ENCODE measurements at regions not wholly inside any gene's neighbourhood (a gene's known extent, or its start where the extent isn't known, plus 50 kb on each side); places are given as distances from the start of the nearest gene placed in this dataset.

DNA sequence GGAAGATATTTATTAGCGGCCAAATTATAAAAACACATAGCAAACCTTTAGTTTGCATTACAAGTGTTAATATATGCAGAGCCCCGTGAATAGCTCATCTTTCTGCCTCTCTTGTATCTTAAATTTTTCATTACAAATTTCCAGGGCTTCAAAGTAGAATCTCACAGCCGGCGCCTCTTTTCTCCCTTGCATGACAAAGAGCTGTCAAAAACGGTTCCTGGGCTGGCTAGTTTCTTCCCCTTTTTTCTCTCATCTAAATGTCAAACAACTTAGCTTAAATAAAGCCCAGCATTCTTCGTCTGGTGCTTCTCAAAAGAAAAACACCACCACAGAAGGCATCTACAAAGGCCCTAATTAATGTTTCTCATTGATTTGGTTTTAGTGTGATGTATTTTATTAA lies 253.0 kb downstream of the INSC start:
- no peaks in the 10 kb centered on the region for H3K9me3 ChIP-seq (ENCODE audit: low read length)
- no peak for DNase-seq (ENCODE audit: low spot score)
- in situ Hi-C loops (cut with HindIII; ENCODE audit: extremely low pct_ligation_motif_present, low pct_unique_long_range_greater_than_20kb) = no loop called here
- H3K4me3 ChIP-seq (replicated peaks in 1 of 3; ENCODE audit: insufficient read depth in 1 of 3, low read depth in 2 of 3, low read length in 3 of 3) = no peak overlapping the region
- no peak overlapping the region for H3K9ac ChIP-seq (ENCODE audit: insufficient read depth, low read depth, low read length)
- no peaks in the 10 kb centered on the region for H3K36me3 ChIP-seq (replicated peaks in 1 of 2; ENCODE audit: control insufficient read depth in 1 of 2, insufficient read depth in 2 of 2, low read length in 2 of 2)
- POLR2A ChIA-PET = no interaction called here
- H3K27ac ChIP-seq (ENCODE audit: extremely low read length, insufficient read depth, low read length) = no peak overlapping the region
- no TSS peak for BruUV-seq (replicated peaks)
- no peak overlapping the region for H3K4me2 ChIP-seq (ENCODE audit: low read depth, low read length)
- no peak overlapping the region for H2AFZ ChIP-seq (ENCODE audit: low read length)
- 11% methylated on average over 6 of the region's 6 CpGs for WGBS (ENCODE audit: low lambda C conversion rate)
- ATAC-seq = no peak
- no peaks in the 10 kb centered on the region for H4K20me1 ChIP-seq (ENCODE audit: insufficient read depth, low read length)
- no peaks in the 10 kb centered on the region for H3K4me1 ChIP-seq (ENCODE audit: insufficient read depth, low read length)
- H3K27me3 ChIP-seq (ENCODE audit: control insufficient read depth in 1 of 2, insufficient read depth in 2 of 2, low read length in 2 of 2) = peaks cover 0 to 5% of the 10 kb centered on the region in 2 experiments; a peak in 1 of 5 replicates
- no peak for FAIRE-seq
- CTCF ChIA-PET (ENCODE audit: low intra/inter-chr PET ratio, low total read pairs) = no interaction called here
- H3K79me2 ChIP-seq (ENCODE audit: insufficient read depth, low read length) = no peaks in the 10 kb centered on the region
- intact Hi-C loops (cut with micrococcal nuclease; ENCODE audit: unreplicated experiment) = no loop called here
- TF ChIP-seq ZNF224 (CRISPR knock-in tag; IDR thresholded peaks at IDR 0.05) (no peak), IKZF1 (IDR thresholded peaks at IDR 0.05) (no peak), ZNF329 (CRISPR knock-in tag; IDR thresholded peaks at IDR 0.05; ENCODE audit: low read depth) (no peak)

DNA sequence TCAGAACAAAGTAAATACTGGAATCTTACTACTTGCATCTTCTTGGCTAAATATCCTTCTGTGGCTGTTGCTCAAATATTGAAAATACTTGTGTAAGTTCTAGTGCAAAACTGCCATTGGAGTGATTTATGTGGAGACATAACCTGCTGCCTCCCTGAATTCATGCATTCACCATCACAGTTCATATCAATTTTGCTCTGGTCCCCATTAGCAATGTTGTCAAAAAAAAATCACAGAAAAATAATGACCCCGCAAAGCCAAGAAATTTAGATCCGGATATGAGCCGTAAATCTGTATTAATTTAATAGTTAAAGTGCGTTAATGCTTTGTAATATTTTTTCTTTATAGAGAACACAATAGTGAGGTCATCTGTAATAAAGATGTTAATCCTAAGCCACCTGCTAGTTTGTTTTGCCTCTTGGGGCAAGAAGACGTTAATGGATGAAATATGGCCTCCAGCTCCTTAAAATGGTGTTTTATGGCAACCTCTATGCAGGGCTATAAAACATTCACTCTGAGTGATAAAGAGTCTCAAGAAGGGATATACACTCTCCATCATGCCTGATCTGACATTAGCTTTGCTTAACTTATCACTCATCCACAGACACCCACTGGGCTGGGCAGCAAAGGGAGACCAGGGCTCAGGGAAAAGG lies 255.9 kb downstream of the INSC start:
- DNase-seq (ENCODE audit: low spot score) (no peak), ATAC-seq (no peak), FAIRE-seq (no peak)
- no peak for TF ChIP-seq IKZF1 (IDR thresholded peaks at IDR 0.05)
- TF ChIP-seq SOX6 (IDR thresholded peaks at IDR 0.05) = no peak
- no peak for TF ChIP-seq SOX6 (CRISPR knock-in tag; IDR thresholded peaks at IDR 0.05)
- no peak for TF ChIP-seq MBD4 (IDR thresholded peaks at IDR 0.05; ENCODE audit: borderline replicate concordance, low read length)
- no peak for TF ChIP-seq ZKSCAN1 (IDR thresholded peaks at IDR 0.05; ENCODE audit: low read length)
- no peak for TF ChIP-seq ZC3H4 (CRISPR knock-in tag; IDR thresholded peaks at IDR 0.05; ENCODE audit: borderline replicate concordance)
- no peak for TF ChIP-seq CC2D1A (CRISPR knock-in tag; IDR thresholded peaks at IDR 0.05)
- no peak for TF ChIP-seq ZNF556 (CRISPR knock-in tag; IDR thresholded peaks at IDR 0.05; ENCODE audit: borderline replicate concordance)
- no peak for TF ChIP-seq NFE2L2 (IDR thresholded peaks at IDR 0.05; ENCODE audit: low read length)
- H3K4me2 ChIP-seq (ENCODE audit: low read depth, low read length) = no peak overlapping the region
- no peaks in the 10 kb centered on the region for H3K4me1 ChIP-seq (ENCODE audit: insufficient read depth, low read length)
- H3K79me2 ChIP-seq (ENCODE audit: insufficient read depth, low read length) = no peaks in the 10 kb centered on the region
- H4K20me1 ChIP-seq (ENCODE audit: insufficient read depth, low read length) = no peaks in the 10 kb centered on the region
- H3K36me3 ChIP-seq (replicated peaks in 1 of 2; ENCODE audit: control insufficient read depth in 1 of 2, insufficient read depth in 2 of 2, low read length in 2 of 2) = no peaks in the 10 kb centered on the region
- ChIA-PET CTCF (ENCODE audit: low intra/inter-chr PET ratio, low total read pairs) (no interaction called here), POLR2A (no interaction called here)
- WGBS (ENCODE audit: low lambda C conversion rate) = 20% methylated on average over 5 of the region's 5 CpGs
- H3K4me3 ChIP-seq (replicated peaks in 1 of 3; ENCODE audit: insufficient read depth in 1 of 3, low read depth in 2 of 3, low read length in 3 of 3) = no peak overlapping the region
- H3K9me3 ChIP-seq (ENCODE audit: low read length) = no peaks in the 10 kb centered on the region
- H3K27ac ChIP-seq (ENCODE audit: extremely low read length, insufficient read depth, low read length) = no peak overlapping the region
- no TSS peak for BruUV-seq (replicated peaks)
- intact Hi-C loops (cut with micrococcal nuclease; ENCODE audit: unreplicated experiment) (no loop called here), in situ Hi-C loops (cut with HindIII; ENCODE audit: extremely low pct_ligation_motif_present, low pct_unique_long_range_greater_than_20kb) (no loop called here)
- no peak overlapping the region for H2AFZ ChIP-seq (ENCODE audit: low read length)
- peaks cover 0 to 5% of the 10 kb centered on the region in 2 experiments; a peak in 1 of 5 replicates for H3K27me3 ChIP-seq (ENCODE audit: control insufficient read depth in 1 of 2, insufficient read depth in 2 of 2, low read length in 2 of 2)
- H3K9ac ChIP-seq (ENCODE audit: insufficient read depth, low read depth, low read length) = no peak overlapping the region
